ENCODE measurements at regions not wholly inside any gene's neighbourhood (a gene's known extent, or its start where the extent isn't known, plus 50 kb on each side); places are given as distances from the start of the nearest gene placed in this dataset.

- no peaks in the 10 kb centered on the region for H3K9me3 Mint-ChIP-seq (ENCODE audit: unreplicated experiment)
- peaks cover 6% of the 10 kb centered on the region for H3K4me1 Mint-ChIP-seq (ENCODE audit: unreplicated experiment)
- no peak for DNase-seq (ENCODE audit: low spot score)
- no peak overlapping the region for H3K4me3 Mint-ChIP-seq (ENCODE audit: unreplicated experiment)
- no peaks in the 10 kb centered on the region for H3K27me3 Mint-ChIP-seq (ENCODE audit: unreplicated experiment)
- H3K36me3 Mint-ChIP-seq (ENCODE audit: low read depth, unreplicated experiment) = no peaks in the 10 kb centered on the region
- H3K27ac Mint-ChIP-seq (ENCODE audit: unreplicated experiment) = no peak overlapping the region
- TF ChIP-seq CTCF (IDR thresholded peaks at IDR 0.05; ENCODE audit: unreplicated experiment) = no peak
These were observed 283.9 kb upstream of the ADAMTSL1 start for GRCh38 chr9:18189871-18190670.

GRCh38 chr9:18190671-18191374, 283.1 kb upstream of the ADAMTSL1 start:
- peaks cover 6% of the 10 kb centered on the region for H3K4me1 Mint-ChIP-seq (ENCODE audit: unreplicated experiment)
- DNase-seq (ENCODE audit: low spot score) = no peak
- H3K4me3 Mint-ChIP-seq (ENCODE audit: unreplicated experiment) = no peak overlapping the region
- no peaks in the 10 kb centered on the region for H3K36me3 Mint-ChIP-seq (ENCODE audit: low read depth, unreplicated experiment)
- H3K27me3 Mint-ChIP-seq (ENCODE audit: unreplicated experiment) = no peaks in the 10 kb centered on the region
- no peaks in the 10 kb centered on the region for H3K9me3 Mint-ChIP-seq (ENCODE audit: unreplicated experiment)
- TF ChIP-seq CTCF (IDR thresholded peaks at IDR 0.05; ENCODE audit: unreplicated experiment) = no peak
- no peak overlapping the region for H3K27ac Mint-ChIP-seq (ENCODE audit: unreplicated experiment)

GRCh38 chr9:18194316-18194715, 279.6 kb upstream of the ADAMTSL1 start:
- H3K9me3 Mint-ChIP-seq (ENCODE audit: unreplicated experiment) = no peaks in the 10 kb centered on the region
- no peak overlapping the region for H3K27ac Mint-ChIP-seq (ENCODE audit: unreplicated experiment)
- no peak overlapping the region for H3K4me3 Mint-ChIP-seq (ENCODE audit: unreplicated experiment)
- DNase-seq (ENCODE audit: low spot score) = no peak
- no peaks in the 10 kb centered on the region for H3K27me3 Mint-ChIP-seq (ENCODE audit: unreplicated experiment)
- H3K4me1 Mint-ChIP-seq (ENCODE audit: unreplicated experiment) = no peaks in the 10 kb centered on the region
- TF ChIP-seq CTCF (IDR thresholded peaks at IDR 0.05; ENCODE audit: unreplicated experiment) = no peak
- H3K36me3 Mint-ChIP-seq (ENCODE audit: low read depth, unreplicated experiment) = no peaks in the 10 kb centered on the region

GRCh38 chr9:18195223-18195622, 278.7 kb upstream of the ADAMTSL1 start:
- Mint-ChIP-seq H3K27ac (ENCODE audit: unreplicated experiment) (no peak overlapping the region), H3K36me3 (ENCODE audit: low read depth, unreplicated experiment) (no peaks in the 10 kb centered on the region), H3K4me1 (ENCODE audit: unreplicated experiment) (no peaks in the 10 kb centered on the region), H3K9me3 (ENCODE audit: unreplicated experiment) (no peaks in the 10 kb centered on the region), H3K27me3 (ENCODE audit: unreplicated experiment) (no peaks in the 10 kb centered on the region), H3K4me3 (ENCODE audit: unreplicated experiment) (no peak overlapping the region)
- TF ChIP-seq CTCF (IDR thresholded peaks at IDR 0.05; ENCODE audit: unreplicated experiment) = no peak
- no peak for DNase-seq (ENCODE audit: low spot score)

GRCh38 chr9:18202924-18203323, 271.0 kb upstream of the ADAMTSL1 start:
- Mint-ChIP-seq H3K27me3 (ENCODE audit: unreplicated experiment) (no peaks in the 10 kb centered on the region), H3K36me3 (ENCODE audit: low read depth, unreplicated experiment) (no peaks in the 10 kb centered on the region), H3K4me1 (ENCODE audit: unreplicated experiment) (no peaks in the 10 kb centered on the region), H3K9me3 (ENCODE audit: unreplicated experiment) (no peaks in the 10 kb centered on the region), H3K4me3 (ENCODE audit: unreplicated experiment) (no peak overlapping the region), H3K27ac (ENCODE audit: unreplicated experiment) (no peak overlapping the region)
- no peak for TF ChIP-seq CTCF (IDR thresholded peaks at IDR 0.05; ENCODE audit: unreplicated experiment)
- DNase-seq (ENCODE audit: low spot score) = no peak

Data from endothelial cell (in vitro differentiated cells).